ENCODE measurements at regions not wholly inside any gene's neighbourhood (a gene's known extent, or its start where the extent isn't known, plus 50 kb on each side); places are given as distances from the start of the nearest gene placed in this dataset.

DNA sequence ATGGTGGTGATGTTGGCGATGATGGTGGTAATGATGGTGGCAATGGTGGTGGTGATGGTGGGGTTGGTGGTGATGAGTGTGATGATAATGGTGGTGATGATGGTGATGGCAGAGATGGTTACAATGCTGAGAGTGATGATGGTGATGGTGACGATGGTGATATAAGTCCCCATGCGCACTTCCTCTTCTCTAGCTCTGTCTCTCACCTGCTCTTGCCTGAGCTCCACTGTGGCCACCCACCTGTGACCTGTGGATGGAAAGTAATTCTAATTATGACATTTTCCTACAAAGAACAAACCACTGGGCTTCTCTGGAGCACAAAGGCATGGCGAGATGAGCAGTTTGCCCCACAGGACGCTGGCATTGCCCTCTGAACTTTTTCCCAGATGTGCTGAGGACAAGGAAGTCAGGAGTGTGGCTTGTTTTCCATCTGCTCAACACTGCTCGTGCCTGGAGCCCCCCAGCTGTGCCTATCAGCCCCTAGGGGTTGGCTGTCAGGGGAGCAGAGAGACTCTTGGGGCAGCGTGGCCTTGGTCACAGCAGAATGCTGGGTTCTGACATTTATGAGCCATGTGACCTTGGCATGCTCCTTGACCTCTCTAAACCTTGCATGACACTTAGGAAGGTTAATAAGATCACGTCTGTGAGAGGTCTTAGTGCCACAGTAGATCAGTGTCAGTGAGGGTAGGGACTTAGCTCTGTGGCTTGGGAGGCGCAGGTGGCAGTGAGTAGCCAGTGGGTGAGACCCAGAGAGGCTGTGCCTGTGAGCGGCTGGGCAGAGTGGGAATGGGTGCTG, 68.4 kb downstream of the RRM2 start (continued):
- TF ChIP-seq, protein P1, sequence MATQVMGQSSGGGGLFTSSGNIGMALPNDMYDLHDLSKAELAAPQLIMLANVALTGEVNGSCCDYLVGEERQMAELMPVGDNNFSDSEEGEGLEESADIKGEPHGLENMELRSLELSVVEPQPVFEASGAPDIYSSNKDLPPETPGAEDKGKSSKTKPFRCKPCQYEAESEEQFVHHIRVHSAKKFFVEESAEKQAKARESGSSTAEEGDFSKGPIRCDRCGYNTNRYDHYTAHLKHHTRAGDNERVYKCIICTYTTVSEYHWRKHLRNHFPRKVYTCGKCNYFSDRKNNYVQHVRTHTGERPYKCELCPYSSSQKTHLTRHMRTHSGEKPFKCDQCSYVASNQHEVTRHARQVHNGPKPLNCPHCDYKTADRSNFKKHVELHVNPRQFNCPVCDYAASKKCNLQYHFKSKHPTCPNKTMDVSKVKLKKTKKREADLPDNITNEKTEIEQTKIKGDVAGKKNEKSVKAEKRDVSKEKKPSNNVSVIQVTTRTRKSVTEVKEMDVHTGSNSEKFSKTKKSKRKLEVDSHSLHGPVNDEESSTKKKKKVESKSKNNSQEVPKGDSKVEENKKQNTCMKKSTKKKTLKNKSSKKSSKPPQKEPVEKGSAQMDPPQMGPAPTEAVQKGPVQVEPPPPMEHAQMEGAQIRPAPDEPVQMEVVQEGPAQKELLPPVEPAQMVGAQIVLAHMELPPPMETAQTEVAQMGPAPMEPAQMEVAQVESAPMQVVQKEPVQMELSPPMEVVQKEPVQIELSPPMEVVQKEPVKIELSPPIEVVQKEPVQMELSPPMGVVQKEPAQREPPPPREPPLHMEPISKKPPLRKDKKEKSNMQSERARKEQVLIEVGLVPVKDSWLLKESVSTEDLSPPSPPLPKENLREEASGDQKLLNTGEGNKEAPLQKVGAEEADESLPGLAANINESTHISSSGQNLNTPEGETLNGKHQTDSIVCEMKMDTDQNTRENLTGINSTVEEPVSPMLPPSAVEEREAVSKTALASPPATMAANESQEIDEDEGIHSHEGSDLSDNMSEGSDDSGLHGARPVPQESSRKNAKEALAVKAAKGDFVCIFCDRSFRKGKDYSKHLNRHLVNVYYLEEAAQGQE (IDR thresholded peaks at IDR 0.05; ENCODE audit: unreplicated experiment), result no peak
- TF ChIP-seq ZNF331 (CRISPR knock-in tag; IDR thresholded peaks at IDR 0.05; ENCODE audit: low read depth) (no peak), POLR2AphosphoS5 (IDR thresholded peaks at IDR 0.05; ENCODE audit: low read depth) (no peak)

- peaks cover 6% of the 10 kb centered on the region; the same call in 2 of the 3 replicates for H3K9me3 Mint-ChIP-seq
- no peaks in the 10 kb centered on the region for H3F3A ChIP-seq (replicated peaks; ENCODE audit: low read depth)
- H2AFZ ChIP-seq, result no peak overlapping the region
- H3K36me3 ChIP-seq (ENCODE audit: insufficient read depth), result no peaks in the 10 kb centered on the region
- H3K27ac Mint-ChIP-seq, result no peak overlapping the region
- H3K27me3 Mint-ChIP-seq (ENCODE audit: insufficient read depth, low read depth, poor library complexity), result peaks cover 3% of the 10 kb centered on the region
- ATAC-seq, result no peak
- no peaks in the 10 kb centered on the region for H3K79me2 ChIP-seq (replicated peaks; ENCODE audit: insufficient read depth)
- no peaks in the 10 kb centered on the region for H3K27me3 ChIP-seq (ENCODE audit: insufficient read depth)
- no peaks in the 10 kb centered on the region for H3K4me1 ChIP-seq (ENCODE audit: insufficient read depth)
- H3K4me3 Mint-ChIP-seq, result no peak overlapping the region
- H4K20me1 ChIP-seq (replicated peaks; ENCODE audit: insufficient read depth), result no peaks in the 10 kb centered on the region
- H3K9me2 ChIP-seq (ENCODE audit: insufficient read depth), result no peaks in the 10 kb centered on the region
- H3K27ac ChIP-seq (ENCODE audit: low read depth), result no peak overlapping the region
- no peaks in the 10 kb centered on the region for H3K4me1 Mint-ChIP-seq
- peaks cover 22% of the 10 kb centered on the region; the same call in 2 of the 3 replicates for H3K36me3 Mint-ChIP-seq (ENCODE audit: low read depth)
- DNase-seq (ENCODE audit: low spot score), result no peak
- H3K4me2 ChIP-seq, result no peak overlapping the region
- no peak overlapping the region for H3K4me3 ChIP-seq
- TF ChIP-seq CTCF (conservative IDR thresholded peaks at IDR 0.05; ENCODE audit: low read depth in 2 of 2) (no peak), ZNF331 (CRISPR knock-in tag; IDR thresholded peaks at IDR 0.05; ENCODE audit: low read depth) (no peak), EZH2phosphoT487 (IDR thresholded peaks at IDR 0.05; ENCODE audit: unreplicated experiment) (no peak), ZNF114 (CRISPR knock-in tag; IDR thresholded peaks at IDR 0.05) (no peak), CREB1 (CRISPR knock-in tag; IDR thresholded peaks at IDR 0.05; ENCODE audit: low read depth) (no peak)
- TF ChIP-seq, protein P1 (IDR thresholded peaks at IDR 0.05; ENCODE audit: unreplicated experiment), result no peak
- TF ChIP-seq, protein P2, sequence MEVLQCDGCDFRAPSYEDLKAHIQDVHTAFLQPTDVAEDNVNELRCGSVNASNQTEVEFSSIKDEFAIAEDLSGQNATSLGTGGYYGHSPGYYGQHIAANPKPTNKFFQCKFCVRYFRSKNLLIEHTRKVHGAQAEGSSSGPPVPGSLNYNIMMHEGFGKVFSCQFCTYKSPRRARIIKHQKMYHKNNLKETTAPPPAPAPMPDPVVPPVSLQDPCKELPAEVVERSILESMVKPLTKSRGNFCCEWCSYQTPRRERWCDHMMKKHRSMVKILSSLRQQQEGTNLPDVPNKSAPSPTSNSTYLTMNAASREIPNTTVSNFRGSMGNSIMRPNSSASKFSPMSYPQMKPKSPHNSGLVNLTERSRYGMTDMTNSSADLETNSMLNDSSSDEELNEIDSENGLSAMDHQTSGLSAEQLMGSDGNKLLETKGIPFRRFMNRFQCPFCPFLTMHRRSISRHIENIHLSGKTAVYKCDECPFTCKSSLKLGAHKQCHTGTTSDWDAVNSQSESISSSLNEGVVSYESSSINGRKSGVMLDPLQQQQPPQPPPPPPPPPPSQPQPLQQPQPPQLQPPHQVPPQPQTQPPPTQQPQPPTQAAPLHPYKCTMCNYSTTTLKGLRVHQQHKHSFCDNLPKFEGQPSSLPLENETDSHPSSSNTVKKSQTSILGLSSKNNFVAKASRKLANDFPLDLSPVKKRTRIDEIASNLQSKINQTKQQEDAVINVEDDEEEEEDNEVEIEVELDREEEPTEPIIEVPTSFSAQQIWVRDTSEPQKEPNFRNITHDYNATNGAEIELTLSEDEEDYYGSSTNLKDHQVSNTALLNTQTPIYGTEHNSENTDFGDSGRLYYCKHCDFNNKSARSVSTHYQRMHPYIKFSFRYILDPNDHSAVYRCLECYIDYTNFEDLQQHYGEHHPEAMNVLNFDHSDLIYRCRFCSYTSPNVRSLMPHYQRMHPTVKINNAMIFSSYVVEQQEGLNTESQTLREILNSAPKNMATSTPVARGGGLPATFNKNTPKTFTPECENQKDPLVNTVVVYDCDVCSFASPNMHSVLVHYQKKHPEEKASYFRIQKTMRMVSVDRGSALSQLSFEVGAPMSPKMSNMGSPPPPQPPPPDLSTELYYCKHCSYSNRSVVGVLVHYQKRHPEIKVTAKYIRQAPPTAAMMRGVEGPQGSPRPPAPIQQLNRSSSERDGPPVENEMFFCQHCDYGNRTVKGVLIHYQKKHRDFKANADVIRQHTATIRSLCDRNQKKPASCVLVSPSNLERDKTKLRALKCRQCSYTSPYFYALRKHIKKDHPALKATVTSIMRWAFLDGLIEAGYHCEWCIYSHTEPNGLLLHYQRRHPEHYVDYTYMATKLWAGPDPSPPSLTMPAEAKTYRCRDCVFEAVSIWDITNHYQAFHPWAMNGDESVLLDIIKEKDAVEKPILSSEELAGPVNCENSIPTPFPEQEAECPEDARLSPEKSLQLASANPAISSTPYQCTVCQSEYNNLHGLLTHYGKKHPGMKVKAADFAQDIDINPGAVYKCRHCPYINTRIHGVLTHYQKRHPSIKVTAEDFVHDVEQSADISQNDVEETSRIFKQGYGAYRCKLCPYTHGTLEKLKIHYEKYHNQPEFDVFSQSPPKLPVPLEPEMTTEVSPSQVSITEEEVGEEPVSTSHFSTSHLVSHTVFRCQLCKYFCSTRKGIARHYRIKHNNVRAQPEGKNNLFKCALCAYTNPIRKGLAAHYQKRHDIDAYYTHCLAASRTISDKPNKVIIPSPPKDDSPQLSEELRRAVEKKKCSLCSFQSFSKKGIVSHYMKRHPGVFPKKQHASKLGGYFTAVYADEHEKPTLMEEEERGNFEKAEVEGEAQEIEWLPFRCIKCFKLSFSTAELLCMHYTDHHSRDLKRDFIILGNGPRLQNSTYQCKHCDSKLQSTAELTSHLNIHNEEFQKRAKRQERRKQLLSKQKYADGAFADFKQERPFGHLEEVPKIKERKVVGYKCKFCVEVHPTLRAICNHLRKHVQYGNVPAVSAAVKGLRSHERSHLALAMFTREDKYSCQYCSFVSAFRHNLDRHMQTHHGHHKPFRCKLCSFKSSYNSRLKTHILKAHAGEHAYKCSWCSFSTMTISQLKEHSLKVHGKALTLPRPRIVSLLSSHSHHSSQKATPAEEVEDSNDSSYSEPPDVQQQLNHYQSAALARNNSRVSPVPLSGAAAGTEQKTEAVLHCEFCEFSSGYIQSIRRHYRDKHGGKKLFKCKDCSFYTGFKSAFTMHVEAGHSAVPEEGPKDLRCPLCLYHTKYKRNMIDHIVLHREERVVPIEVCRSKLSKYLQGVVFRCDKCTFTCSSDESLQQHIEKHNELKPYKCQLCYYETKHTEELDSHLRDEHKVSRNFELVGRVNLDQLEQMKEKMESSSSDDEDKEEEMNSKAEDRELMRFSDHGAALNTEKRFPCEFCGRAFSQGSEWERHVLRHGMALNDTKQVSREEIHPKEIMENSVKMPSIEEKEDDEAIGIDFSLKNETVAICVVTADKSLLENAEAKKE (CRISPR knock-in tag; IDR thresholded peaks at IDR 0.05), result no peak
Observed at GRCh38 chr2:10191554-10191953, 69.0 kb downstream of the RRM2 start.
